ENCODE measurements at regions not wholly inside any gene's neighbourhood (a gene's known extent, or its start where the extent isn't known, plus 50 kb on each side); places are given as distances from the start of the nearest gene placed in this dataset.

- no peak for TF ChIP-seq POLR2A (IDR thresholded peaks at IDR 0.05)
- TF ChIP-seq, protein P1, sequence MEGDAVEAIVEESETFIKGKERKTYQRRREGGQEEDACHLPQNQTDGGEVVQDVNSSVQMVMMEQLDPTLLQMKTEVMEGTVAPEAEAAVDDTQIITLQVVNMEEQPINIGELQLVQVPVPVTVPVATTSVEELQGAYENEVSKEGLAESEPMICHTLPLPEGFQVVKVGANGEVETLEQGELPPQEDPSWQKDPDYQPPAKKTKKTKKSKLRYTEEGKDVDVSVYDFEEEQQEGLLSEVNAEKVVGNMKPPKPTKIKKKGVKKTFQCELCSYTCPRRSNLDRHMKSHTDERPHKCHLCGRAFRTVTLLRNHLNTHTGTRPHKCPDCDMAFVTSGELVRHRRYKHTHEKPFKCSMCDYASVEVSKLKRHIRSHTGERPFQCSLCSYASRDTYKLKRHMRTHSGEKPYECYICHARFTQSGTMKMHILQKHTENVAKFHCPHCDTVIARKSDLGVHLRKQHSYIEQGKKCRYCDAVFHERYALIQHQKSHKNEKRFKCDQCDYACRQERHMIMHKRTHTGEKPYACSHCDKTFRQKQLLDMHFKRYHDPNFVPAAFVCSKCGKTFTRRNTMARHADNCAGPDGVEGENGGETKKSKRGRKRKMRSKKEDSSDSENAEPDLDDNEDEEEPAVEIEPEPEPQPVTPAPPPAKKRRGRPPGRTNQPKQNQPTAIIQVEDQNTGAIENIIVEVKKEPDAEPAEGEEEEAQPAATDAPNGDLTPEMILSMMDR (IDR thresholded peaks at IDR 0.05) = no peak
- no peak for DNase-seq (ENCODE audit: low spot score in 2 of 2)
- no peak overlapping the region for H3K4me3 ChIP-seq (ENCODE audit: low read depth, poor library complexity, severe bottlenecking)
- intact Hi-C loops (cut with DNase I; ENCODE audit: low total_unique reads) = no loop called here
- 45 to 68% methylated on average over 3 of the region's 3 CpGs for WGBS, 2 donors
Measured at GRCh38 chr7:86202833-86203232, 440.9 kb upstream of the GRM3 start.

DNA sequence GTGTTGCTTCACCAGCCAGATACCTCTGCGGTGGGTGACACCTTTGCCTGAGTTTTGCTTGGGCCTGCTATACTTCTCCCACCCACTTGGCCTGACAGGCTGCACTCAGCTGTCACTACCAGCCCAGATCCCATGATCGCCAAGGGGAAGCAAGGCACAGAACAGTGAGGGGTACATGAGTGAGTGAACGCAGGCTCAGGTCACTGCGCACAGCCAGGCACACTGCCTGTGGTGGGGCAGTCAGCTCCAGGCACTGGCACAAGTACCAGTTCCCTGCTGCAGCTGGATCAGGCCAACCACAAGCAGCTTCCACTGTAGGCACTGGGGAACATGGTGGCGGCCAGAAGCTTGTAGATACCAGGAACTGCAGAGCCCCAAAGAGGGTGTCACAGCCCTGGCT is 441.9 kb upstream of the GRM3 start:
- no peak for DNase-seq (ENCODE audit: low spot score in 2 of 2)
- TF ChIP-seq POLR2A (IDR thresholded peaks at IDR 0.05) = no peak
- TF ChIP-seq, protein P1 (IDR thresholded peaks at IDR 0.05) = no peak
- intact Hi-C loops (cut with DNase I; ENCODE audit: low total_unique reads) = no loop called here
- 90 to 93% methylated on average over 5 of the region's 5 CpGs for WGBS, 2 donors
- no peak overlapping the region for H3K4me3 ChIP-seq (ENCODE audit: low read depth, poor library complexity, severe bottlenecking)

DNA sequence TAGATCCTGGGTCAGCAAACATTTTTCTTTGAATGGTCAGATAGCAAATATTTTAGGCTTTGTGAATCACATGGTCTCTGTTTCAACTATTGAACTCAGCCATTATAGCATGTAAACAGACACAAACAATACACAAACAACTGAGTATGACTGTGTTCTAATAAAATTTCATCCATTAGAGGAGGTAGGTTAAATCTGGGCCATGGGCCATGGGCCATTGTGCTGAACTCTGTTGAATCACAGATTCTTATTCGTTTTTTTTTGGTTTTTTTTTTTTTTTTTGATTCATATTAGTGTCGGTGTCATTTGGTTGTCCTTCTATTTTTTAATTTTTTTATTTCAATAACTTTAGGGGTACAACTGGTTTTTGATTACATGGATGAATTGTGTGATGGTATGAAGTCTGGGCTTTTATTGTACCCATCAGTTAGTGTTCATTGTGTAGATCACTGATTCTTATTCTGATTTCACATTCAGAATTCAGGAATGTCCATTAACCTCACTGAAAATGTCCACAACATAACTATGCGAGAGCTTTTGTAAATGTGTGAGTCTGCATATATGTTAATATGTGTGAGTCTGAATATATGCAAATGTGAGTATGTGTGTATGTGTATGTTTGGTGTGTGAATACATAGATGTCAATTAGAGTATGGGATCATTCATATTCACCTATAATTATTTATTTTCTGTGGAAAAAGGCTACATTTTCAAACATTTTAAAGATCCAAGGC is 443.7 kb upstream of the GRM3 start:
- TF ChIP-seq, protein P1 (IDR thresholded peaks at IDR 0.05) = no peak
- no peak for TF ChIP-seq POLR2A (IDR thresholded peaks at IDR 0.05)
- H3K4me3 ChIP-seq (ENCODE audit: low read depth, poor library complexity, severe bottlenecking) = no peak overlapping the region
- intact Hi-C loops (cut with DNase I; ENCODE audit: low total_unique reads) = no loop called here
- WGBS, 2 donors = 48 to 65% methylated on average over 3 of the region's 3 CpGs
- no peak for DNase-seq (ENCODE audit: low spot score in 2 of 2)

DNA sequence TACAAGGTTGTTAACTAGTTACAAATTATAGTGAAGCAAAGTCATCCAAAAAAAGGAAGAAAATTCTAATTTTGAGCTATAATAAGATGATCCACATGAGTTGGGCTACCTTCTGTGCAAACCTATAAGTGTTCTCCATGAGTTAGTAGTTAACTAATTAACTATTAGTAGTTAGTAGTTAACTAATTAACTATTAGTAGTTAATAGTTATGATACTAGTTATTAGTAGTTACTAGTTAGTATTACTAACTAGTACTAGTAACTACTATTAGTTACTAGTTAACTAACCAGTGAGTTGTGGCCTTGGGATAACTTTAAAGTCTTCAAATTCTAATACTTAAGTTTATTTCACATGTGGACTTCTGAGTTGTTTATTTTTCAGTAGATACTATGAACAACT is 453.4 kb upstream of the GRM3 start:
- DNase-seq (ENCODE audit: low spot score in 2 of 2) = no peak
- intact Hi-C loops (cut with DNase I; ENCODE audit: low total_unique reads) = no loop called here
- TF ChIP-seq, protein P1 (IDR thresholded peaks at IDR 0.05) = no peak
- TF ChIP-seq POLR2A (IDR thresholded peaks at IDR 0.05) = no peak
- H3K4me3 ChIP-seq (ENCODE audit: low read depth, poor library complexity, severe bottlenecking) = no peak overlapping the region

GRCh38 chr7:86181474-86181873 is 462.2 kb upstream of the GRM3 start:
- 56 to 82% methylated on average over 3 of the region's 3 CpGs for WGBS, 2 donors
- intact Hi-C loops (cut with DNase I; ENCODE audit: low total_unique reads) = no loop called here
- no peak overlapping the region for H3K4me3 ChIP-seq (ENCODE audit: low read depth, poor library complexity, severe bottlenecking)
- no peak for DNase-seq (ENCODE audit: low spot score in 2 of 2)
- TF ChIP-seq, protein P1 (IDR thresholded peaks at IDR 0.05) = no peak
- no peak for TF ChIP-seq POLR2A (IDR thresholded peaks at IDR 0.05)

DNA sequence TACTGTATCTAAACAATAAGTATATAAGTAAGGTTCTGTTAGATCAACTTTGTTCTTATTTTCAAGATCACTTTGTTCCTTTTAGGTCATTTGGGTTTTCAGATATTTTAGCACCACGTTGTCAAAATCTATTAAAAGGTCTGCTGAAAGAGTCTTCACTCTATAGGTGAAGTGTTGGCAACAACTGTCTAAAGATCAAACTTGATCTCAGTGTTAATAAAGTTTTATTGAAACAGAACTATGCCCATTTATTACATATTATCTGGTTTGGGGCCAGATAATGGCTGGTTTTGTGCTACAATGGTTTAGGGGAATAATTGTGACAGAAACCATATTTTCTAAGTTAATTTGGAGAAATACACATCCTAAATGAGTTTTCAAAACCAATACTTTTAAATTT is 478.9 kb upstream of the GRM3 start:
- DNase-seq (ENCODE audit: low spot score in 2 of 2) = no peak
- intact Hi-C loops (cut with DNase I; ENCODE audit: low total_unique reads) = no loop called here
- H3K4me3 ChIP-seq (ENCODE audit: low read depth, poor library complexity, severe bottlenecking) = no peak overlapping the region
- TF ChIP-seq POLR2A (IDR thresholded peaks at IDR 0.05) = no peak
- TF ChIP-seq, protein P1 (IDR thresholded peaks at IDR 0.05) = no peak
- 82 to 86% methylated on average over 1 of the region's 1 CpG for WGBS, 2 donors

All from lower leg skin (tissue), 4 donors.